SH-SY5Y (cell line): ENCODE measurements at regions not wholly inside any gene's neighbourhood (a gene's known extent, or its start where the extent isn't known, plus 50 kb on each side); places are given as distances from the start of the nearest gene placed in this dataset.

ENCODE experiments used
- GATA2 ChIP-seq: IDR thresholded peaks from 2 replicates; pipeline ENCODE4 v1.6.1; 2011; ENCODE audit warnings: mild to moderate bottlenecking, low read depth, low read length
- GATA3 ChIP-seq: IDR thresholded peaks from 2 replicates; pipeline ENCODE4 v1.6.1; 2011; ENCODE audit warnings: low read depth, mild to moderate bottlenecking, low read length, moderate library complexity

DNA sequence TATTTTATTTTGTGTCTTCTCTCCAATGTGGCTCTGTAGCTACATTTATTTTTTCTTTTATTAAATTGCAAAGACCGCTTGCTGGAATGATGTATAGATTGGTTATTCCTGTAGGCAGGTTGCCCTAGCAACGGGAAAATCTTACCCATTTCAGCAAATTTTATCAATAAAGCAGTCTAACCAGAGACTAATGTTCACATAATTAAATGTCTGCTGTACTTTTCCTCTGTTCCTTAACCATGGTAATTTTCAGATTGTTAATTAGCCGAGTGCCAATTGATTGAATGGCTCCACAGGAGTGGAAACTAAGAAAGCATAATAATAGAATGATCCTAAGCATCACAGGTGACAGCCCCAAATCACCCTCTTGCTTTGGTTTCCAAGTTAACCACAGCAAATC is 134.8 kb downstream of the BASP1 start:
- TF ChIP-seq GATA3 = no peak
- no peak for TF ChIP-seq GATA2
